Parathyroid adenoma (tissue), 2 donors: ENCODE measurements at regions not wholly inside any gene's neighbourhood (a gene's known extent, or its start where the extent isn't known, plus 50 kb on each side); places are given as distances from the start of the nearest gene placed in this dataset.

ENCODE experiments used
- H2AFZ ChIP-seq: fragments of 300-600 bp; sonication (generic); one replicate; pipeline ENCODE4 v1.7.0; 2017; ENCODE audit warnings: antibody characterized with exemption, mild to moderate bottlenecking
- H3K27ac ChIP-seq: fragments of 300-600 bp; sonication (generic); one replicate; pipeline ENCODE4 v1.7.0; 2017
- H3K27me3 ChIP-seq: fragments of 300-600 bp; sonication (generic); one replicate; pipeline ENCODE4 v1.7.0; 2017; ENCODE audit warnings: low read length; ENCODE audit not compliant: control insufficient read depth, insufficient read depth
- H3K36me3 ChIP-seq: fragments of 300-600 bp; sonication (generic); one replicate; pipeline ENCODE4 v1.7.0; 2017; ENCODE audit warnings: low read length; ENCODE audit not compliant: control insufficient read depth, insufficient read depth
- H3K4me1 ChIP-seq: fragments of 300-600 bp; sonication (generic); one replicate; pipeline ENCODE4 v1.7.0; 2017; ENCODE audit warnings: control low read depth
- H3K4me2 ChIP-seq: fragments of 300-600 bp; sonication (generic); one replicate; pipeline ENCODE4 v1.7.0; 2017; ENCODE audit warnings: low read length
- H3K4me3 ChIP-seq: fragments of 300-600 bp; sonication (generic); one replicate; pipeline ENCODE4 v1.7.0; 2017; ENCODE audit warnings: low read depth, low read length
- H3K79me2 ChIP-seq: fragments of 300-600 bp; sonication (generic); one replicate; pipeline ENCODE4 v1.7.0; 2017; ENCODE audit warnings: control low read depth
- H3K9ac ChIP-seq: fragments of 300-600 bp; sonication (generic); one replicate; pipeline ENCODE4 v1.7.0; 2017; ENCODE audit warnings: mild to moderate bottlenecking
- H3K9me3 ChIP-seq: fragments of 300-600 bp; sonication (generic); one replicate; pipeline ENCODE4 v1.7.0; 2017; ENCODE audit warnings: low read length; ENCODE audit not compliant: control insufficient read depth
- CTCF ChIP-seq: fragments of 300-600 bp; sonication (generic); IDR thresholded peaks from one replicate; pipeline ENCODE4 v1.7.0; 2017; ENCODE audit warnings: antibody characterized with exemption, mild to moderate bottlenecking
- donor health status: primary hyperparathyroidism.

GRCh38 chr10:112080231-112080630 lies 103.3 kb downstream of the GPAM start:
- Histone ChIP-seq H3K4me1 (no peaks in the 10 kb centered on the region), H3K79me2 (no peaks in the 10 kb centered on the region), H3K27me3 (no peaks in the 10 kb centered on the region), H2AFZ (no peak overlapping the region), H3K9ac (no peak overlapping the region), H3K27ac (no peak overlapping the region), H3K4me3 (no peak overlapping the region), H3K9me3 (no peaks in the 10 kb centered on the region), H3K36me3 (no peaks in the 10 kb centered on the region), H3K4me2 (no peak overlapping the region)
- no peak for TF ChIP-seq CTCF

- H3K79me2 ChIP-seq = no peaks in the 10 kb centered on the region
- no peaks in the 10 kb centered on the region for H3K27me3 ChIP-seq
- H3K4me2 ChIP-seq = no peak overlapping the region
- H3K9me3 ChIP-seq = no peaks in the 10 kb centered on the region
- H3K4me1 ChIP-seq = no peaks in the 10 kb centered on the region
- H3K4me3 ChIP-seq = no peak overlapping the region
- H3K27ac ChIP-seq = no peak overlapping the region
- TF ChIP-seq CTCF = no peak
- no peak overlapping the region for H3K9ac ChIP-seq
- no peaks in the 10 kb centered on the region for H3K36me3 ChIP-seq
- H2AFZ ChIP-seq = no peak overlapping the region
Observed at GRCh38 chr10:112082120-112082519, 101.4 kb downstream of the GPAM start.

GRCh38 chr10:112083472-112083871 lies 100.1 kb downstream of the GPAM start:
- H3K9me3 ChIP-seq = no peaks in the 10 kb centered on the region
- no peak overlapping the region for H3K4me3 ChIP-seq
- no peaks in the 10 kb centered on the region for H3K36me3 ChIP-seq
- H3K27ac ChIP-seq = no peak overlapping the region
- no peaks in the 10 kb centered on the region for H3K79me2 ChIP-seq
- H3K4me2 ChIP-seq = no peak overlapping the region
- no peaks in the 10 kb centered on the region for H3K27me3 ChIP-seq
- no peaks in the 10 kb centered on the region for H3K4me1 ChIP-seq
- no peak overlapping the region for H3K9ac ChIP-seq
- H2AFZ ChIP-seq = no peak overlapping the region
- TF ChIP-seq CTCF = no peak

GRCh38 chr10:112087953-112088456 lies 95.6 kb downstream of the GPAM start:
- no peak for TF ChIP-seq CTCF
- H3K79me2 ChIP-seq = no peaks in the 10 kb centered on the region
- no peaks in the 10 kb centered on the region for H3K27me3 ChIP-seq
- H3K4me3 ChIP-seq = no peak overlapping the region
- H3K4me1 ChIP-seq = no peaks in the 10 kb centered on the region
- H2AFZ ChIP-seq = no peak overlapping the region
- H3K27ac ChIP-seq = no peak overlapping the region
- H3K4me2 ChIP-seq = no peak overlapping the region
- no peaks in the 10 kb centered on the region for H3K9me3 ChIP-seq
- H3K9ac ChIP-seq = no peak overlapping the region
- no peaks in the 10 kb centered on the region for H3K36me3 ChIP-seq

- no peaks in the 10 kb centered on the region for H3K36me3 ChIP-seq
- TF ChIP-seq CTCF = no peak
Observed at GRCh38 chr10:112091703-112092102, 91.9 kb downstream of the GPAM start.

More at GRCh38 chr10:112091703-112092102, 91.9 kb downstream of the GPAM start:
- Histone ChIP-seq H3K9me3 (no peaks in the 10 kb centered on the region), H3K27me3 (no peaks in the 10 kb centered on the region), H3K79me2 (no peaks in the 10 kb centered on the region), H3K27ac (no peak overlapping the region), H3K4me3 (no peak overlapping the region), H3K4me1 (no peaks in the 10 kb centered on the region), H3K9ac (no peak overlapping the region), H2AFZ (no peak overlapping the region), H3K4me2 (no peak overlapping the region)
